ENCODE measurements at regions not wholly inside any gene's neighbourhood (a gene's known extent, or its start where the extent isn't known, plus 50 kb on each side); places are given as distances from the start of the nearest gene placed in this dataset.

GRCh38 chr2:220434385-220434784, 807.0 kb downstream of the SLC4A3 start:
- Histone ChIP-seq H3K4ac (ENCODE audit: low read depth, low read length) (no peak overlapping the region), H3K4me1 (ENCODE audit: insufficient read depth, low read length) (no peaks in the 10 kb centered on the region), H4K8ac (replicated peaks; ENCODE audit: insufficient read length, low read depth, low read length) (no peak overlapping the region), H3K23ac (ENCODE audit: insufficient read length, low read depth, low read length) (no peak overlapping the region), H3K23me2 (ENCODE audit: insufficient read length, low read depth, low read length, poor library complexity, severe bottlenecking) (no peaks in the 10 kb centered on the region), H3K14ac (ENCODE audit: insufficient read depth, low read length) (no peak overlapping the region), H2BK12ac (ENCODE audit: insufficient read length, low read depth, low read length) (no peak overlapping the region), H3K9ac (ENCODE audit: extremely low read depth, insufficient read length, low read length) (no peak overlapping the region), H2BK20ac (ENCODE audit: low read depth, low read length, poor library complexity, severe bottlenecking) (no peak overlapping the region), H3K56ac (ENCODE audit: insufficient read length, low read depth, low read length) (no peak overlapping the region), H2BK5ac (ENCODE audit: insufficient read length, low read length) (no peak overlapping the region), H3T11ph (ENCODE audit: low read length) (no peak overlapping the region), H4K5ac (ENCODE audit: insufficient read length, low read depth, low read length) (no peak overlapping the region), H2AK5ac (ENCODE audit: insufficient read length, low read length) (no peak overlapping the region), H3K18ac (ENCODE audit: insufficient read length, low read depth, low read length) (no peak overlapping the region), H3K9me3 (ENCODE audit: control insufficient read depth, low read depth, low read length) (no peaks in the 10 kb centered on the region), H2BK15ac (ENCODE audit: low read depth, low read length) (no peak overlapping the region), H4K91ac (ENCODE audit: insufficient read length, low read depth, low read length) (no peak overlapping the region), H3K79me2 (ENCODE audit: insufficient read depth, low read length) (no peaks in the 10 kb centered on the region), H3K4me2 (ENCODE audit: insufficient read depth, insufficient read length, low read length) (no peak overlapping the region), H2BK120ac (ENCODE audit: low read depth, low read length, poor library complexity, severe bottlenecking) (no peak overlapping the region), H4K20me1 (ENCODE audit: control insufficient read depth, insufficient read depth, insufficient read length) (no peaks in the 10 kb centered on the region), H3K79me1 (ENCODE audit: insufficient read depth, low read depth, low read length, poor library complexity, severe bottlenecking) (no peaks in the 10 kb centered on the region), H3K27ac (ENCODE audit: insufficient read length, low read depth, low read length) (no peak overlapping the region), H2AFZ (ENCODE audit: low read length) (no peak overlapping the region), H3K27me3 (ENCODE audit: insufficient read depth, low read length) (no peaks in the 10 kb centered on the region)
- Mint-ChIP-seq H3K9me3 (peaks cover 2 to 5% of the 10 kb centered on the region in 2 experiments; a peak in 2 of 5 replicates), H3K36me3 (ENCODE audit: insufficient read depth in 1 of 3, low read depth in 3 of 3) (no peaks in the 10 kb centered on the region), H3K4me1 (no peaks in the 10 kb centered on the region), H3K4me3 (no peak overlapping the region), H3K27ac (peak overlapping the region in 1 of 3 experiments; percentile 19; a peak in 1 of 7 replicates), H3K27me3 (ENCODE audit: low read depth) (no peaks in the 10 kb centered on the region)
- DNase-seq, result no peak
- whole genome bisulfite sequencing (ENCODE audit: extremely low coverage, insufficient read length, low lambda C conversion rate), result no CpG with 5 or more reads among the region's 2 CpGs
- TF ChIP-seq, protein P1, sequence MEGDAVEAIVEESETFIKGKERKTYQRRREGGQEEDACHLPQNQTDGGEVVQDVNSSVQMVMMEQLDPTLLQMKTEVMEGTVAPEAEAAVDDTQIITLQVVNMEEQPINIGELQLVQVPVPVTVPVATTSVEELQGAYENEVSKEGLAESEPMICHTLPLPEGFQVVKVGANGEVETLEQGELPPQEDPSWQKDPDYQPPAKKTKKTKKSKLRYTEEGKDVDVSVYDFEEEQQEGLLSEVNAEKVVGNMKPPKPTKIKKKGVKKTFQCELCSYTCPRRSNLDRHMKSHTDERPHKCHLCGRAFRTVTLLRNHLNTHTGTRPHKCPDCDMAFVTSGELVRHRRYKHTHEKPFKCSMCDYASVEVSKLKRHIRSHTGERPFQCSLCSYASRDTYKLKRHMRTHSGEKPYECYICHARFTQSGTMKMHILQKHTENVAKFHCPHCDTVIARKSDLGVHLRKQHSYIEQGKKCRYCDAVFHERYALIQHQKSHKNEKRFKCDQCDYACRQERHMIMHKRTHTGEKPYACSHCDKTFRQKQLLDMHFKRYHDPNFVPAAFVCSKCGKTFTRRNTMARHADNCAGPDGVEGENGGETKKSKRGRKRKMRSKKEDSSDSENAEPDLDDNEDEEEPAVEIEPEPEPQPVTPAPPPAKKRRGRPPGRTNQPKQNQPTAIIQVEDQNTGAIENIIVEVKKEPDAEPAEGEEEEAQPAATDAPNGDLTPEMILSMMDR (conservative IDR thresholded peaks at IDR 0.05), result no peak
